ENCODE measurements at regions not wholly inside any gene's neighbourhood (a gene's known extent, or its start where the extent isn't known, plus 50 kb on each side); places are given as distances from the start of the nearest gene placed in this dataset.

DNA sequence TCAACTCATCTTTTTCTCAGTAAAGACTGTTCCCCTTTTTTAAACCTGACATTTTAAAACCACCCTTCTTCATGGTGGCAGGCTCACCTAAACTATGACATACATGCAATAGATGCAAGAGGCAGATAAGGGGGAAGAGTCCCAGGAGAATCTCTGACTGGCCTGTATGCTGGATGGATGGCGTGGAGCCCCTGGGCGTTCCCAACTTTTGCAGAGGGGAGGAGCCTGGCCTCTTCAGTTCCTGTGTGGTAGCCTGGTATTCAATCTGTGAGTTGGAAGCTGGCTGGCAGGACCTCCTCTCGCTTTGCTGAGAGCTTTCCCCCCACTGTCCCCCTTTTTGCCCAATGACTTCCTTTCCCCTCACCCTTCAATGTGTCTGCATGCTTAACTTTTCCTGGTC lies 217.6 kb upstream of the CA10 start:
- no peaks in the 10 kb centered on the region for H3K27me3 ChIP-seq (ENCODE audit: control insufficient read depth in 3 of 3, insufficient read depth in 3 of 3, low read length in 3 of 3)
- 64 to 84% (median 69%) methylated on average over 3 of the region's 3 CpGs for WGBS, 3 donors
- H3K9me3 ChIP-seq (ENCODE audit: control insufficient read depth in 2 of 2, insufficient read depth in 1 of 2, low read depth in 1 of 2, low read length in 1 of 2): no peaks in the 10 kb centered on the region
- no peaks in the 10 kb centered on the region for H3K4me1 ChIP-seq (ENCODE audit: control insufficient read depth in 3 of 3, insufficient read depth in 2 of 3, low read depth in 1 of 3, low read length in 2 of 3)
- FAIRE-seq (no peak), DNase-seq (no peak)
- H3K27ac ChIP-seq (ENCODE audit: low read depth in 1 of 3, low read length in 2 of 3): no peak overlapping the region
- H3K36me3 ChIP-seq (ENCODE audit: control insufficient read depth in 3 of 3, insufficient read depth in 2 of 3, low read depth in 1 of 3, low read length in 3 of 3): no peaks in the 10 kb centered on the region
- H3K4me3 ChIP-seq (ENCODE audit: low read depth in 1 of 3, low read length in 3 of 3): no peak overlapping the region

DNA sequence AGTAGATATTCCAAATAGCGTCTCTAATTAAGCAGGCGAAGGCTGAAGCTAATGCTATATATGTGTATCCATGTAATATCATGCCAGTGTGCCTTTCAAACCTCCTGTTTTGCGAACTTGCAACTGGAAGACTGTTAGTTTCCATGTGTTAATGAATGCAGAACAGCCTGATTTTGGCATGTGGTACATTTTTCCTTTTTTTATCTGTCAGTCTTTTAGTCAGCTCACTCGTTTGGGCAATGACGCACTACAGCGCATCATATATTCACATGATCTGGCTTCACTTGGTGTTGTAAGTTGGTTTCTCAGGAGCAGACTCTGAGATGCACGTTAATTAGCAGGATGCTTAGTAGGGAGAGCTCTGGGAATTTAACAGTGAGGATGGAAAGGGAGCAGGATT lies 210.4 kb upstream of the CA10 start:
- Histone ChIP-seq H3K4me3 (ENCODE audit: low read depth in 1 of 3, low read length in 3 of 3) (no peak overlapping the region), H3K27me3 (ENCODE audit: control insufficient read depth in 3 of 3, insufficient read depth in 3 of 3, low read length in 3 of 3) (no peaks in the 10 kb centered on the region), H3K36me3 (ENCODE audit: control insufficient read depth in 3 of 3, insufficient read depth in 2 of 3, low read depth in 1 of 3, low read length in 3 of 3) (no peaks in the 10 kb centered on the region), H3K27ac (ENCODE audit: low read depth in 1 of 3, low read length in 2 of 3) (no peak overlapping the region), H3K9me3 (ENCODE audit: control insufficient read depth in 2 of 2, insufficient read depth in 1 of 2, low read depth in 1 of 2, low read length in 1 of 2) (no peaks in the 10 kb centered on the region), H3K4me1 (ENCODE audit: control insufficient read depth in 3 of 3, insufficient read depth in 2 of 3, low read depth in 1 of 3, low read length in 2 of 3) (no peaks in the 10 kb centered on the region)
- 80 to 85% (median 81%) methylated on average over 7 of the region's 7 CpGs for WGBS, 3 donors
- FAIRE-seq (no peak), DNase-seq (no peak)

DNA sequence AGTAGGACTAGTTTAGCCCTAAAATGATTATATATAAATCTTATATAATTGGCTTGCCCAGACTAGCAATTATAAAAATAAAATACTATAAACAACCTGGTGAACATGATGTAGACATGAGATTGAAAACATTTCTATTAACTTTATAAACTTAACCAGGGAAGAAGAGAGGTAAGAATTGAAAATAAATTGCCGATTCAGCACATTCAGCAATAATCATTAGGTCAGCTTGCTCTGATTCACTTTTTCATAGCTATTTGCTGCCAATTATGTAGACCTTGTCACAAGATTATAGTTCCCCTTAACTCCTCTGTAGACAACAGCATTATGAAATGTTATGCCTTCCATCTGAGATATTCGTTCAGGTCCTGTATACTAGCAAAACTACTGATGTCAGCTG lies 199.3 kb upstream of the CA10 start:
- no peak for FAIRE-seq
- no peak overlapping the region for H3K4me3 ChIP-seq (ENCODE audit: low read depth in 1 of 3, low read length in 3 of 3)
- 75 to 84% (median 79%) methylated on average over 2 of the region's 2 CpGs for WGBS, 3 donors

DNA sequence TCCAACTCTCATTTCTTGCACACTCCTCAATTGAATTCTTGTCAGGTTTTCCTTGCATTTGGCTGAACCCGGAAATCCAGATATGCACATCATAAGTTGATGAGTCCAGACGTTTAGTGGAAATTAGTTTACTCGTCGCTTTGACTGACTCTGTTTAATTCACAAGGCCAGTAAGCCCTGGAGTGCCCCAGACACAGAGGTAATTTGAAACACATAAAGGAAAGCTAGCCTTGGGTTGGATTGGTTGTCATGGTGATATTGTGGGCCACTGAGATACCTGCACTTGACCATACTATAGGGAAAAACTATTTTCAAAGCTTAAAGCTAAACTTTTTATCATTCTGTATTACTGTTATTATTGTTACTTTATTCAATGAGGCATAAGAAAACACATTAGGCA lies 178.3 kb upstream of the CA10 start:
- no peak for FAIRE-seq
- no peak for DNase-seq
- Histone ChIP-seq H3K9me3 (ENCODE audit: control insufficient read depth in 2 of 2, insufficient read depth in 1 of 2, low read depth in 1 of 2, low read length in 1 of 2) (no peaks in the 10 kb centered on the region), H3K4me1 (ENCODE audit: control insufficient read depth in 3 of 3, insufficient read depth in 2 of 3, low read depth in 1 of 3, low read length in 2 of 3) (no peaks in the 10 kb centered on the region), H3K36me3 (ENCODE audit: control insufficient read depth in 3 of 3, insufficient read depth in 2 of 3, low read depth in 1 of 3, low read length in 3 of 3) (no peaks in the 10 kb centered on the region), H3K27me3 (ENCODE audit: control insufficient read depth in 3 of 3, insufficient read depth in 3 of 3, low read length in 3 of 3) (no peaks in the 10 kb centered on the region), H3K4me3 (ENCODE audit: low read depth in 1 of 3, low read length in 3 of 3) (no peak overlapping the region), H3K27ac (ENCODE audit: low read depth in 1 of 3, low read length in 2 of 3) (no peak overlapping the region)
- 68 to 73% (median 73%) methylated on average over 4 of the region's 4 CpGs for WGBS, 3 donors

More for the DNA sequence above, 199.3 kb upstream of the CA10 start:
- Histone ChIP-seq H3K9me3 (ENCODE audit: control insufficient read depth in 2 of 2, insufficient read depth in 1 of 2, low read depth in 1 of 2, low read length in 1 of 2) (peaks cover 0 to 2% of the 10 kb centered on the region in 2 donors), H3K27me3 (ENCODE audit: control insufficient read depth in 3 of 3, insufficient read depth in 3 of 3, low read length in 3 of 3) (no peaks in the 10 kb centered on the region), H3K4me1 (ENCODE audit: control insufficient read depth in 3 of 3, insufficient read depth in 2 of 3, low read depth in 1 of 3, low read length in 2 of 3) (no peaks in the 10 kb centered on the region), H3K36me3 (ENCODE audit: control insufficient read depth in 3 of 3, insufficient read depth in 2 of 3, low read depth in 1 of 3, low read length in 3 of 3) (no peaks in the 10 kb centered on the region), H3K27ac (ENCODE audit: low read depth in 1 of 3, low read length in 2 of 3) (no peak overlapping the region)
- DNase-seq: no peak

DNA sequence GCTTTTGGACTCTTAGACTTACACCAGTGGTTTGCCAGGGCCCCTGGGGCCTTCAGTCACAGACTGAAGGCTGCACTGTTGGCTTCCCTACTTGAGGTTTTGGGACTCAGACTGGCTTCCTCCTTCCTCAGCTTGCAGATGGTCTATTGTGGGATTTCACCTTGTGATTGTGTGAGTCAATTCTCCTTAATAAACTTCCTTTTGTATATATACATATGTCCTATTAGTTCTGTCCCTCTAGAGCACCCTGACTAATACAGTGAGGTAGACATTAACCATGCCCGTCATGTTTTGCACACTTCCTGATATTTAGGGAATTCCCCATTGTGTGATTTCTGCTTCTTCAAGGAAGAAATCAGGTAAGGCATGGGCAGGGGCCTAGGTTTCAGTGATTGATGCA lies 147.8 kb upstream of the CA10 start:
- H3K9me3 ChIP-seq (ENCODE audit: control insufficient read depth in 2 of 2, insufficient read depth in 1 of 2, low read depth in 1 of 2, low read length in 1 of 2): no peaks in the 10 kb centered on the region
- no peak for FAIRE-seq
- WGBS, 3 donors: 13 to 47% (median 22%) methylated on average over 1 of the region's 1 CpG
- no peaks in the 10 kb centered on the region for H3K36me3 ChIP-seq (ENCODE audit: control insufficient read depth in 3 of 3, insufficient read depth in 2 of 3, low read depth in 1 of 3, low read length in 3 of 3)
- H3K27ac ChIP-seq (ENCODE audit: low read depth in 1 of 3, low read length in 2 of 3): no peak overlapping the region
- no peak overlapping the region for H3K4me3 ChIP-seq (ENCODE audit: low read depth in 1 of 3, low read length in 3 of 3)
- no peak for DNase-seq
- no peaks in the 10 kb centered on the region for H3K27me3 ChIP-seq (ENCODE audit: control insufficient read depth in 3 of 3, insufficient read depth in 3 of 3, low read length in 3 of 3)
- H3K4me1 ChIP-seq (ENCODE audit: control insufficient read depth in 3 of 3, insufficient read depth in 2 of 3, low read depth in 1 of 3, low read length in 2 of 3): no peaks in the 10 kb centered on the region

DNA sequence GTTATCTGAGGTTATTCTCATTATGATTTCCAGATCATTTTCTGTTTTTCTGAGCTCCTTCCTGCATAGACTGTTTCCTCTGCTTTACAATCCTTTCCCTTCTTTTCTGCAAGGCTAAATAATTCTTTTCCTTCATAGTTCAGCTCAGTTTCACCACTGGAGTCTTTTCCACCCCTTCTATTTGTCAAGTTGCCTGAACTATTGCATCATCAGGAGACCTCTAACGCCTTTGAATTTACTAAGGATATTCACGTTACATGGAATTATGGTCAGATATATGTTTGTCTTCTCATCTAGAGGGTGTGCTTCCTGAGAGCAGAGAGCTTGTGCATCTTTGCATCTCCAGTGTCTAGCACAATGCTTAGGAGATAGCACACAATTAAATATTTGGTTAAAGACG lies 140.4 kb upstream of the CA10 start:
- FAIRE-seq: no peak
- 72 to 88% (median 77%) methylated on average over 3 of the region's 3 CpGs for WGBS, 3 donors
- no peaks in the 10 kb centered on the region for H3K9me3 ChIP-seq (ENCODE audit: control insufficient read depth in 2 of 2, insufficient read depth in 1 of 2, low read depth in 1 of 2, low read length in 1 of 2)

DNA sequence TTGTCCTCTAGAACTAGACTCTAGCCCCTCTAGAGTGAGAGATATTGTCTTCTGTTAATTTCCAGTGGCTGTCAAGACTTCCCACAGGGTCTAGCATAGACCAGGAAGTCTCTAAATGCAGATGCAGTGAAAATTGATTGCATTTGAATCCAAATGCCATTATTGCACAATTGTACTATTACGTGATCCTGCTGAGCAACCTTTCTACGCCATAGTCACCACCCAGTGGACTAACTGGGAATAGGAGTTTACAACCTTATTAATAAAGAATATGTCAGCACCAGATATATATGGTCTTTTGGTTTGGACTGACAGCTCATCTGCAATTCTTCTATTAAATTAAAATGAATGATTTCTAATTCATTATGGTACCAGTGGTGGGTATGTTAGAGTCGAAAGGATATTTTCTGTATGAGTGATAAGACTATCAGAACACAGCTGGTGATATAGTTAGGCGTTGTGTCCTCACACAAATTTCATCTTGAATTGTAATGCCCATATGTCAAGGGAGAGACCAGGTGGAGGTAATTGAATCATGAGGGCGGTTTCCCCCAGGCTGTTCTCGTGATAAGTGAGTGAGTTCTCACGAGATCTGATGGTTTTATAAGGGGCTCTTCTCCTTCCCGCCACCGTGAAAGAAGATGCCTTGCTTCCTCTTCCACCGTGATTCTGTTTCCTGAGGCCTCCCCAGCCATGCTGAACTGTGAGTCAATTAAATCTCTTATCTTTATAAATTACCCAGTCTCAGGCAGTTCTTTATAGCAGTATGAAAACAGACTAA lies 138.9 kb upstream of the CA10 start:
- no peaks in the 10 kb centered on the region for H3K27me3 ChIP-seq (ENCODE audit: control insufficient read depth in 3 of 3, insufficient read depth in 3 of 3, low read length in 3 of 3)

More for the DNA sequence above, 140.4 kb upstream of the CA10 start:
- Histone ChIP-seq H3K4me1 (ENCODE audit: control insufficient read depth in 3 of 3, insufficient read depth in 2 of 3, low read depth in 1 of 3, low read length in 2 of 3) (no peaks in the 10 kb centered on the region), H3K36me3 (ENCODE audit: control insufficient read depth in 3 of 3, insufficient read depth in 2 of 3, low read depth in 1 of 3, low read length in 3 of 3) (no peaks in the 10 kb centered on the region), H3K4me3 (ENCODE audit: low read depth in 1 of 3, low read length in 3 of 3) (no peak overlapping the region), H3K27ac (ENCODE audit: low read depth in 1 of 3, low read length in 2 of 3) (no peak overlapping the region), H3K27me3 (ENCODE audit: control insufficient read depth in 3 of 3, insufficient read depth in 3 of 3, low read length in 3 of 3) (no peaks in the 10 kb centered on the region)
- no peak for DNase-seq

DNA sequence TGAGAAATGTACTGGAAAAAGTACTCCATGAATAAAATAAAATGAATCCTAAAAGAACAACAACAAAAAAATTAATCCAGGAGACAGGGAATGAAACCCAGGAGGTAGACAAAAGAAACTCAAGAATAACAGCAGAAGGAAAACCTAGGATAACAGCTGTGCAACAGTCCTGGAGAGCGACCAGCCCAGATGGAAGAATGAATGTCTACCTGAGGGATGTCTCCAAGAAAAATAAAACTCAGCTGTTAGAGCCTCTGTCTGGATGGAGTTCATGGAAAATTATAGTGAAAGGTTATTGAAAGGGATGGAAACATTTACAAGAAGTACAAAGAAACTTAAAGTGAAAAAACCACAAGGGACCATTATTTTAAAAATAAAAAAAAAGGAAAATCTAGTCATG lies 135.8 kb upstream of the CA10 start:
- no peaks in the 10 kb centered on the region for H3K27me3 ChIP-seq (ENCODE audit: control insufficient read depth in 3 of 3, insufficient read depth in 3 of 3, low read length in 3 of 3)
- H3K9me3 ChIP-seq (ENCODE audit: control insufficient read depth in 2 of 2, insufficient read depth in 1 of 2, low read depth in 1 of 2, low read length in 1 of 2): no peaks in the 10 kb centered on the region
- DNase-seq: no peak
- WGBS, 3 donors: 73 to 85% (median 73%) methylated on average over 1 of the region's 1 CpG
- no peaks in the 10 kb centered on the region for H3K4me1 ChIP-seq (ENCODE audit: control insufficient read depth in 3 of 3, insufficient read depth in 2 of 3, low read depth in 1 of 3, low read length in 2 of 3)
- H3K4me3 ChIP-seq (ENCODE audit: low read depth in 1 of 3, low read length in 3 of 3): no peak overlapping the region
- no peak for FAIRE-seq
- H3K36me3 ChIP-seq (ENCODE audit: control insufficient read depth in 3 of 3, insufficient read depth in 2 of 3, low read depth in 1 of 3, low read length in 3 of 3): no peaks in the 10 kb centered on the region
- no peak overlapping the region for H3K27ac ChIP-seq (ENCODE audit: low read depth in 1 of 3, low read length in 2 of 3)

More for the DNA sequence above, 138.9 kb upstream of the CA10 start:
- no peaks in the 10 kb centered on the region for H3K9me3 ChIP-seq (ENCODE audit: control insufficient read depth in 2 of 2, insufficient read depth in 1 of 2, low read depth in 1 of 2, low read length in 1 of 2)
- no peaks in the 10 kb centered on the region for H3K4me1 ChIP-seq (ENCODE audit: control insufficient read depth in 3 of 3, insufficient read depth in 2 of 3, low read depth in 1 of 3, low read length in 2 of 3)
- H3K36me3 ChIP-seq (ENCODE audit: control insufficient read depth in 3 of 3, insufficient read depth in 2 of 3, low read depth in 1 of 3, low read length in 3 of 3): no peaks in the 10 kb centered on the region
- H3K27ac ChIP-seq (ENCODE audit: low read depth in 1 of 3, low read length in 2 of 3): no peak overlapping the region
- no peak for FAIRE-seq
- H3K4me3 ChIP-seq (ENCODE audit: low read depth in 1 of 3, low read length in 3 of 3): no peak overlapping the region
- no peak for DNase-seq
- 50 to 64% (median 50%) methylated on average over 10 of the region's 10 CpGs for whole genome bisulfite sequencing, 3 donors

DNA sequence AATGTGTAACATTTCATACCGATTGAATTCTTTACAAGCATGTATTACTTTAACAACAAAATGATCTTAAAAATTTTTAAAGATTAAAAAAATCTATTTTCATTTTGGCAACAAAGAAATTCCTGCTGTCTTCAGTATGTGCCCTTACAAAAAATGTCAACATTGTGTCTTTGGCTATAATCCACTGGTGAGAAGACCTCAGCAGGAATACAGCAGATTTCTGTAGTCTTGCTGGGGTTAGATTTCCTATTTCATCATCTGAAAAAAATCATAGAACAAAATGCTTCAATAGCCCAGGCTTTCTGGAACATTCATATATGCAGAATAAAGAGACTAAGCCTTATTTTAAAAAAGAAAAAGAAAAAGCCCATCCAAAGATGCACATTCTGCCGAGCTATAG lies 129.1 kb upstream of the CA10 start:
- Histone ChIP-seq H3K27me3 (ENCODE audit: control insufficient read depth in 3 of 3, insufficient read depth in 3 of 3, low read length in 3 of 3) (no peaks in the 10 kb centered on the region), H3K4me1 (ENCODE audit: control insufficient read depth in 3 of 3, insufficient read depth in 2 of 3, low read depth in 1 of 3, low read length in 2 of 3) (no peaks in the 10 kb centered on the region), H3K4me3 (ENCODE audit: low read depth in 1 of 3, low read length in 3 of 3) (no peak overlapping the region), H3K36me3 (ENCODE audit: control insufficient read depth in 3 of 3, insufficient read depth in 2 of 3, low read depth in 1 of 3, low read length in 3 of 3) (no peaks in the 10 kb centered on the region), H3K9me3 (ENCODE audit: control insufficient read depth in 2 of 2, insufficient read depth in 1 of 2, low read depth in 1 of 2, low read length in 1 of 2) (no peaks in the 10 kb centered on the region), H3K27ac (ENCODE audit: low read depth in 1 of 3, low read length in 2 of 3) (no peak overlapping the region)
- DNase-seq (no peak), FAIRE-seq (no peak)
- 82 to 96% (median 92%) methylated on average over 2 of the region's 2 CpGs for WGBS, 3 donors

Measured in small intestine (tissue), 7 donors.